Panc1 (cell line): ENCODE measurements at regions not wholly inside any gene's neighbourhood (a gene's known extent, or its start where the extent isn't known, plus 50 kb on each side); places are given as distances from the start of the nearest gene placed in this dataset.

Source experiments
- ATAC-seq: fragments of 200-7000 bp; cut with Tn5 transposase; 2 replicates; pipeline ENCODE4 v1.9.1; 2020; ENCODE audit warnings: mild to moderate bottlenecking, moderate library complexity
- BruUV-seq: library from RNA; stranded (reverse); fragments of 400-500 nt; replicated peaks from 2 replicates; lab custom pipeline; 2021; lab: Mats Ljungman, UMichigan
- CTCF ChIA-PET: fragments of 300-600 bp; sonication (Branson Sonifier 250); formaldehyde crosslinking; loops from one replicate; lab custom pipeline; 2022; ENCODE audit warnings: antibody characterized with exemption; lab: Charles Lee
- POLR2A ChIA-PET: fragments of 300-600 bp; sonication (Branson Sonifier 250); formaldehyde crosslinking; loops from one replicate; lab custom pipeline; 2022; ENCODE audit warnings: antibody characterized with exemption; lab: Charles Lee
- DNase-seq: peaks from one replicate; pipeline ENCODE4 v3.0.0-alpha.2; 2010; ENCODE audit warnings: low read depth, low spot score
- H3K27ac ChIP-seq: 2 replicates; pipeline ENCODE4 v1.5.1; 2011; ENCODE audit warnings: mild to moderate bottlenecking, low read length, inconsistent platforms
- H3K27me3 ChIP-seq: fragments of 200-500 bp; sonication (Bioruptor generic); 2 replicates; pipeline ENCODE4 v1.6.0; 2014; ENCODE audit warnings: low read length, inconsistent platforms; ENCODE audit not compliant: control insufficient read depth, insufficient read depth
- H3K36me3 ChIP-seq: fragments of 200-500 bp; sonication (Bioruptor generic); 2 replicates; pipeline ENCODE4 v1.5.1; 2014; ENCODE audit warnings: inconsistent platforms, mild to moderate bottlenecking, low read length, moderate library complexity; ENCODE audit not compliant: control insufficient read depth, insufficient read depth
- H3K4me1 ChIP-seq: 2 replicates; pipeline ENCODE4 v1.5.1; 2011; ENCODE audit warnings: inconsistent platforms, mild to moderate bottlenecking, low read length, moderate library complexity; ENCODE audit not compliant: control insufficient read depth, insufficient read depth
- H3K4me3 ChIP-seq, 2 experiments: 2 replicates each; pipeline ENCODE4 v1.5.1; 2011 to 2012; ENCODE audit warnings: low read depth in 2 of 2, low read length in 2 of 2, mild to moderate bottlenecking in 2 of 2, inconsistent platforms in 1 of 2, moderate library complexity in 1 of 2
- H3K9me3 ChIP-seq: fragments of 200-500 bp; sonication (Bioruptor generic); 2 replicates; pipeline ENCODE4 v1.5.1; 2014; ENCODE audit warnings: low read depth, mild to moderate bottlenecking, inconsistent platforms, low read length, moderate library complexity; ENCODE audit not compliant: control insufficient read depth, insufficient read depth
- POLR2AphosphoS5 ChIP-seq: IDR thresholded peaks from 2 replicates; pipeline ENCODE4 v1.6.1; 2012; ENCODE audit warnings: mild to moderate bottlenecking, low read depth, low read length, moderate library complexity
- REST ChIP-seq, 2 experiments: IDR thresholded peaks; 2 replicates each; pipeline ENCODE4 v1.6.1; 2011 to 2012; ENCODE audit warnings: low read depth in 2 of 2, control low read depth in 1 of 2, low read length in 1 of 2, mild to moderate bottlenecking in 1 of 2, moderate library complexity in 1 of 2; ENCODE audit not compliant: insufficient read depth in 1 of 2
- SIN3A ChIP-seq: IDR thresholded peaks from 2 replicates; pipeline ENCODE4 v1.6.1; 2012; ENCODE audit warnings: low read depth, mild to moderate bottlenecking, low read length, moderate library complexity, borderline replicate concordance; ENCODE audit not compliant: insufficient read depth
- TCF7L2 ChIP-seq: IDR thresholded peaks from 2 replicates; pipeline ENCODE4 v1.6.1; 2011; ENCODE audit warnings: mild to moderate bottlenecking, low read depth, low read length, inconsistent platforms
- in situ Hi-C: cut with HindIII; loops from 2 replicates; pipeline ENCODE4 v1.10.0; 2016; ENCODE audit warnings: low sequenced_read_pairs, low pct_unique_long_range_greater_than_20kb
- intact Hi-C: fragments of 100-400 bp; cut with micrococcal nuclease; formaldehyde crosslinking; loops from one replicate; pipeline ENCODE4 v1.10.0; 2022; ENCODE audit not compliant: unreplicated experiment
- TF ChIP-seq, protein P1 (sequence below): fragments of 450-650 bp; IDR thresholded peaks from 2 replicates; pipeline ENCODE4 v1.5.1; 2017; ENCODE audit warnings: mild to moderate bottlenecking

GRCh38 chr1:70812442-70813109, 235.0 kb downstream of the PTGER3 start:
- Histone ChIP-seq H3K27ac (no peak overlapping the region), H3K9me3 (no peaks in the 10 kb centered on the region), H3K4me3 (no peak overlapping the region), H3K27me3 (no peaks in the 10 kb centered on the region), H3K36me3 (no peaks in the 10 kb centered on the region), H3K4me1 (no peaks in the 10 kb centered on the region)
- ChIA-PET CTCF (no interaction called here), POLR2A (no interaction called here)
- in situ Hi-C loops (no loop called here), intact Hi-C loops (no loop called here)
- TF ChIP-seq SIN3A (no peak), REST (IDR thresholded peaks at IDR 0.05; ENCODE audit: insufficient read depth in 1 of 2, low read depth in 2 of 2, low read length in 1 of 2) (no peak), POLR2AphosphoS5 (no peak)
- TF ChIP-seq, protein P1, sequence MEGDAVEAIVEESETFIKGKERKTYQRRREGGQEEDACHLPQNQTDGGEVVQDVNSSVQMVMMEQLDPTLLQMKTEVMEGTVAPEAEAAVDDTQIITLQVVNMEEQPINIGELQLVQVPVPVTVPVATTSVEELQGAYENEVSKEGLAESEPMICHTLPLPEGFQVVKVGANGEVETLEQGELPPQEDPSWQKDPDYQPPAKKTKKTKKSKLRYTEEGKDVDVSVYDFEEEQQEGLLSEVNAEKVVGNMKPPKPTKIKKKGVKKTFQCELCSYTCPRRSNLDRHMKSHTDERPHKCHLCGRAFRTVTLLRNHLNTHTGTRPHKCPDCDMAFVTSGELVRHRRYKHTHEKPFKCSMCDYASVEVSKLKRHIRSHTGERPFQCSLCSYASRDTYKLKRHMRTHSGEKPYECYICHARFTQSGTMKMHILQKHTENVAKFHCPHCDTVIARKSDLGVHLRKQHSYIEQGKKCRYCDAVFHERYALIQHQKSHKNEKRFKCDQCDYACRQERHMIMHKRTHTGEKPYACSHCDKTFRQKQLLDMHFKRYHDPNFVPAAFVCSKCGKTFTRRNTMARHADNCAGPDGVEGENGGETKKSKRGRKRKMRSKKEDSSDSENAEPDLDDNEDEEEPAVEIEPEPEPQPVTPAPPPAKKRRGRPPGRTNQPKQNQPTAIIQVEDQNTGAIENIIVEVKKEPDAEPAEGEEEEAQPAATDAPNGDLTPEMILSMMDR: no peak
- DNase-seq (no peak), ATAC-seq (no peak)
- no TSS peak for BruUV-seq

DNA sequence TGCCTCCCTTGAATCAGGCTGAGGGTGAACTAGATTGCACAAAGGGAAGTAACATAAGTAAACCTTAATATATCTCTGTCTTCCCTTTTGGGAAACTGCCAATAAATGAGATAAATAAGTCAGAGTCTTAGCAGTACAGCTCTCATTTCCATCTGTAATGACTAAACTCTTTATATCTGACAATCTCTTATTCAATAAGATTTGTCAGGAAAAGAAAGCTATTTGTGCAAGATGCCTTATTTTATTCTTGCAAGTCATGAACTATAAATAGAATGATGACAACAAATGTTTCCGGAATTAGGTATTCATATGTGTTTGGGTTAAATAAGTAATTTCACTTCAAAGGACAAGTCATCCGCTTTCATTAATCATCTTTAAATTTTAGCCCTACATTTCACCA, 229.2 kb downstream of the PTGER3 start:
- no peak for DNase-seq
- Histone ChIP-seq H3K4me3 (no peak overlapping the region), H3K4me1 (no peaks in the 10 kb centered on the region), H3K9me3 (no peaks in the 10 kb centered on the region), H3K36me3 (no peaks in the 10 kb centered on the region), H3K27me3 (no peaks in the 10 kb centered on the region), H3K27ac (no peak overlapping the region)
- no TSS peak for BruUV-seq
- ChIA-PET CTCF (no interaction called here), POLR2A (no interaction called here)
- in situ Hi-C loops: no loop called here
- TF ChIP-seq, protein P1: no peak
- TF ChIP-seq TCF7L2 (no peak), REST (IDR thresholded peaks at IDR 0.05; ENCODE audit: insufficient read depth in 1 of 2, low read depth in 2 of 2, low read length in 1 of 2) (no peak), SIN3A (no peak), POLR2AphosphoS5 (no peak)
- ATAC-seq: no peak
- intact Hi-C loops: no loop called here
